ENCODE measurements at regions not wholly inside any gene's neighbourhood (a gene's known extent, or its start where the extent isn't known, plus 50 kb on each side); places are given as distances from the start of the nearest gene placed in this dataset.
"Not testable (repeated sequence)": the region's sequence is repeated elsewhere in the genome, so short reads cannot be mapped to it uniquely, and the experiment has no call there.

DNA sequence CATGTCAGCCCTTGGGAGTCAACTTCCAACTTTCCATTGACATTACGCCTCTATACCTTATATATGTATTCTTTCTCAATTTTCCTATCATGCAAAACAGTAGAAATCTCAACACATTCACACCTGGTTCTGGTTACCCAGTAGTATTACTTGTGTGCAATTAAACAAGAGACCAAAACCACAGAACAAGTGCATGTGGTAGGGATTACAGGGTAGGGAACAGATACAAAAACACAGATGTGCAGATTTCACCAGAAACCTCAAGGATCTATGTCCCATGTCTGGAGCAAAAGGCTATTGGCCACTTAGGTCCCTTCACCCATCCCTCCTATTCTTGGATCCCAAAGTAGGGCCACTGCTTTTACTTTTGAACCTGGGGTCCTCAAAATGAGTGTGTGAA, 143.6 kb upstream of the ZCCHC13 start:
- no peaks in the 10 kb centered on the region for H3K27me3 Mint-ChIP-seq
- no peak overlapping the region for H3K27ac Mint-ChIP-seq
- no peak for ATAC-seq (replicated peaks)
- no peaks in the 10 kb centered on the region for H3K36me3 Mint-ChIP-seq (ENCODE audit: low read depth)
- H3K4me3 Mint-ChIP-seq = no peak overlapping the region
- no peaks in the 10 kb centered on the region for H3K9me3 Mint-ChIP-seq
- H3K4me1 Mint-ChIP-seq = no peaks in the 10 kb centered on the region

DNA sequence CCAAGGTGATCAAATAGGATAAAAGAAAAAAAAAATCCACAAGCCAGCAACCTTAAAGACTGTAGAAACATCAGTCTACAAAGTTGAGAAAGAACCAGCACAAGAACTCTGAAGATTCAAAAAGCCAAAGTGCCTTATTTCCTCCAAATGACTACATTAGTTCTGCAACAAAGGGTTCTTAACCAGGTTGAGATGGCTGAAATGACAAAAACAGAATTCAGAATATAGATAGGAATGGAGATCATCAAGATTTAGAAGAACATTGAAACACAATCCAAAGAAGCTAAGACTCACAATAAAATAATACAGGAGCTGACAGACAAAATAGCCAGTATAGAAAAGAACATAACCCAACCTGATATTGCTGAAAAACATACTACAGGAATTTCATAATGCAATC, 156.5 kb upstream of the ZCCHC13 start:
- no peaks in the 10 kb centered on the region for H3K4me1 Mint-ChIP-seq
- H3K9me3 Mint-ChIP-seq = peaks cover 3% of the 10 kb centered on the region
- no peaks in the 10 kb centered on the region for H3K36me3 Mint-ChIP-seq (ENCODE audit: low read depth)
- ATAC-seq (replicated peaks) = no peak
- H3K4me3 Mint-ChIP-seq = no peak overlapping the region
- H3K27me3 Mint-ChIP-seq = no peaks in the 10 kb centered on the region
- H3K27ac Mint-ChIP-seq = no peak overlapping the region

DNA sequence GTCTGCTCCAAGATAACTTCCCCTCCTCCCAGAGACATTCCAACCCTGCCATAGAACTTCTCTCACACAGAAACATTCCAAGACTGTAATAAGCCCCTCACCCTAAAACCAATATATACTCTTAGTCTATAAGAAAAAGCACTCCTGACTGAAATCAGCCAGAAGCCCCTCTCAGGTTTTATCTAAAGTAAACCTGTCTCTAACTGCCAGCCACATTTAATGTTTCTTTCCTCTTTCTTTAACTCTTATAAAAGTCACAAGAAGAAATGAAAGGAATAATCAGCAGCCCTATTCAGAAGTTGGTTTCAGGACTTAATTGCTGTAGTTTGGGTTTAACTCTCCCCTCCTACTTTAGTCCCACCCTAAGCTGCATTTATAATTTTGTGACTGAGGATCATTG, 165.0 kb upstream of the ZCCHC13 start:
- ATAC-seq (replicated peaks) = no peak
- Mint-ChIP-seq H3K27me3 (no peaks in the 10 kb centered on the region), H3K9me3 (no peaks in the 10 kb centered on the region), H3K27ac (no peak overlapping the region), H3K4me3 (no peak overlapping the region), H3K36me3 (ENCODE audit: low read depth) (no peaks in the 10 kb centered on the region), H3K4me1 (no peaks in the 10 kb centered on the region)

DNA sequence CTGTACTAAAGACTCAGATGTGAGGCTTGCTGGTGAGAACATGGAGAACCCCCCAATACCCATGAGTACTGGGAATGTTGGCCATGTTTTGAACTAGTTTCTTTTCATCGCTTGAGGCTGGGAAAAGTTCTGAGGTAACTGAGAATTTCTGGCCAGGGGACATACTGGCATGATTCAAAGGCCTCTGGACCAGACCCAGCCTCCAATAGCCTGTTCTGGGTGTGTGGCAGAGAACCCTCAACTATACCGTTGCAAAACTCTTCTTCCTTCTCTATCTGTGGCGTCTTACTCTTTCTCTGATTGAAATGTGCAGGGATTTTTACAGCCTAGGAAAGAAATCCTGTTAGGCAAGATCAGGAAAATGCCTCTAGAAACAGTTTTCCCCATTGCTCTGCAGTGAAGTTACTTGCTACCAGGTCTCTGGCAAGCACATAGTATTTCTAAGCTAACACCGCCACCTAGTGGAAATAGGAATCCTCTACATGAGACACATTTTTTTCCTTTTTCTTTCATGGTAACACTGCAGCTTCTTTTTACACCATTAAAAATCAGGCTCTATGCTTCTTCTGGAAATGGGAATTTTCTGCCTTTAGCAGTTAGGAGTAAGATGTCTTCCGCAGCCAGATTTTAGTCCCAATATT, 170.7 kb upstream of the ZCCHC13 start:
- ATAC-seq (replicated peaks) = no peak
- Mint-ChIP-seq H3K4me3 (no peak overlapping the region), H3K4me1 (no peaks in the 10 kb centered on the region), H3K27ac (no peak overlapping the region), H3K9me3 (no peaks in the 10 kb centered on the region), H3K36me3 (ENCODE audit: low read depth) (no peaks in the 10 kb centered on the region), H3K27me3 (no peaks in the 10 kb centered on the region)

DNA sequence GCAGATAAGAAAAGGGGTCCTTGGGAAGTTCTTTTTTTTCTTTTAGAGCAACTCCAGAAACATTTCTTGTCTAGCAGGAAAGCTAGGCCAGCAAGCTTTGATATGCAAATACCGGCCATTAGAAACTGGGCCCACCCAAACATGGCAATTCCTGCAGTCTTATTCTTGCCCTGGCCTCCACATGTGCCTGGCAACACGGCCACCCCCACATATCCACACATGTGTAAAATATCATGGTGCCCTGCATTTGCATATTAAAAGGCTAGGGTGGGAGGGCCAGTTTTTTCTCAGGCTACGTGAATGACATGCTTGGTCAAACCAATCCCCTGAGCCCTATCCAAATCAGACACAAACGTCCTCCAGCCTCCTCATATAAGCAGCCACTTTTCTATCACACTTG, 171.7 kb upstream of the ZCCHC13 start:
- Mint-ChIP-seq H3K4me1 (no peaks in the 10 kb centered on the region), H3K9me3 (no peaks in the 10 kb centered on the region), H3K27me3 (no peaks in the 10 kb centered on the region), H3K36me3 (ENCODE audit: low read depth) (no peaks in the 10 kb centered on the region), H3K4me3 (no peak overlapping the region), H3K27ac (no peak overlapping the region)
- no peak for ATAC-seq (replicated peaks)

DNA sequence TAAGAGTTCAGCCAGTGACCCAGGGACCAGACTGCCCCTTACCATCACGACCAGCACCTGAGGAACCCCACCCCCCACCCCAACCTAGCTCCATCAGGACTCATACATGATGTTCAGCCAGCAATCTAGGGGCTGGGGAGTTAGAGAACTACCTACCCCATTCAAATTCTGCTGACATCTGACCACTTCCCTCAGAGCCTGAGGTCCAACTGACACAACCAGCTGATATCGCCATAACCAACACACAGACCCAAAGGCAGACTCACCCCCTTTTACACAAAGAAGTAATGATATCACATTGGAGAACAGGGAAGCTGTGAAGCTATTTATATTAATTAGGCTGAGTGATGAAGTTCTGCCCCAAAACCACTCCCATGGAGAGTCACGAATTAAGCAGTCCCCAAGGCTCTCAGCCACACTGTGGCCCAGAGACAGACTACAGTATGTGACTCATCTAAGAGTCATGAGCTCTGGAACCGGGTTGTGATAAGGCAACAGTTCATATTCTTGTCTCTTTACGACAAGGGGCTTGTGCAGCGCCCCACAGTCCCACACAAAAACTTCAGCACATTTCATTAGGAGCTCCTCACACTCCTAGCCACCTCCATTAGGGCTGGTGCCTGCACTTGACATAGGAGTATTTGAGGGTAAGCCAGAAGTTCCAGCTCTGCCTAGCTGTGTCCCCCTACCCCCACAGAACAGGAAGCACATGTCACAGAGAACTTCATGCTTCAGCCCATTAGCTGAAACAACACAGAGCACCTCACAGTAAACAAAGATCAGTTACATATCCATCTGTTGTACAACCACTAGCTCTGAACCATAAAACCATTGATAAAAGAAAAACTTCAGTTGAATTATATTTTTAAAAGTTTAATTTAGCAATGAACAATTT, 184.7 kb upstream of the ZCCHC13 start:
- Mint-ChIP-seq H3K4me1 (no peaks in the 10 kb centered on the region), H3K36me3 (ENCODE audit: low read depth) (no peaks in the 10 kb centered on the region), H3K4me3 (no peak overlapping the region), H3K27me3 (no peaks in the 10 kb centered on the region), H3K27ac (no peak overlapping the region), H3K9me3 (no peaks in the 10 kb centered on the region)
- peak; percentile 45 for ATAC-seq (replicated peaks)

DNA sequence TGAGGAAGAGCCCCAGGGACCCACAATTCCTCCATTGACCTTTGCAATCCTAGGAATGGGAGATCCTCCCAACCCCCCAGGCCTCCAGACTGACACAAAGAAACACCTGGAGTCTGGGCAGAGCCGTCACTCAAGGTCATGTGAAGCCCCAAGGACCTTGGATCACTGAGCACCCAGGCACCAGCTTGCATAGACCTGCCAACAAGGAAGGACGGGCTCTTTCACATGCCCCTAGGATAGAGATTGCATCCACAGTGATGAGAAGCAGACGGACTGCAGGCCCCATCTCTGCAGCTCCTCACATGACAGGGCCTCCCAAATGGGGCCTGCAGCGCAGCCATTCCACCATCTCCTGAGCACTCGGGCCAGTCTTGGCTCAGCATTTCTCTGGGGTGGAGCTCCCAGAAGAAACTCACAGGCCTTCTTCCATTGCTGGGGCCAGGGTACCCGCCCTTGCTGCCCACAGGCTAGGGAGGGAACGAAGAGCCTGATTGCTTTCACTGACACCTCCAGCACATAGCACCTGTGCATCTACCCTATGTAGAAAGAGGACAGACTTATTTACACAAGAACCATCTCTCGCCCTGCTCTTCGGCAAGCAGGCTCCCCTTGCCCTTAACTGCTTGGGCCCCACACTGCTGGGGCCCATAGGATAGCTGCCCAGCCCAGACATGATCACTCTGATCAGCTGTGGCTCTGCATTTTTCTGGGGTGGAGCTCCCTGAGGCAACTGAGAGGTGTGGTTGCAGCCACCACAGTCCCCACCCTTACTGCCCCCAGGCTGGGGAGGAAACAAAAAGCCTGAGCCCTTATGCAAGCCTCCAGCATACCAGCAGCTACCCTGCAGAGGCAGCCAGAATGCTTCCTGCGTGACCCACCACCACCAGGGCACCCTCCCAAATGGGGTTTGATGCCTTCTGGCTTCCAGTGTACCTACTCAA, 185.7 kb upstream of the ZCCHC13 start:
- Mint-ChIP-seq H3K27me3 (no peaks in the 10 kb centered on the region), H3K36me3 (ENCODE audit: low read depth) (no peaks in the 10 kb centered on the region), H3K4me1 (no peaks in the 10 kb centered on the region), H3K9me3 (no peaks in the 10 kb centered on the region), H3K4me3 (no peak overlapping the region), H3K27ac (no peak overlapping the region)
- no peak for ATAC-seq (replicated peaks)

DNA sequence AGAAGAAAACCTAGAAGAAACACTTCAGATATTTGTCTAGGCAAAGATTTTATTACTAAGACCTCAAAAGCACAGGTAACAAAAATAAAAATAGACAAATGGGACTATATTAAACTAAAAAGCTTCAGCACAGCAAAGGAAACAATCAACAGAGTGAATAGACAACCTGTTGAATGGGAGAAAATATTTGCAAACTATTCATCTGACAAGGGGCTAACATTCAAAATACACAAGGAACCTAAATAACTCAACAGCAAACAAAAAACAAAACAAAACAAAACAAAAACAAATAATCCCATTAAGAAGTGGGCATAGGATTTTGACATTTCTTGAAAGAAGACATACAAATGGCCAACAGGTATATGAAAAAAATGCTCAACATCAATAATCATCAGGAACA, 192.7 kb upstream of the ZCCHC13 start:
- Mint-ChIP-seq H3K27ac (no peak overlapping the region), H3K36me3 (ENCODE audit: low read depth) (no peaks in the 10 kb centered on the region), H3K9me3 (no peaks in the 10 kb centered on the region), H3K4me1 (no peaks in the 10 kb centered on the region), H3K4me3 (no peak overlapping the region), H3K27me3 (no peaks in the 10 kb centered on the region)
- ATAC-seq (replicated peaks) = no peak

DNA sequence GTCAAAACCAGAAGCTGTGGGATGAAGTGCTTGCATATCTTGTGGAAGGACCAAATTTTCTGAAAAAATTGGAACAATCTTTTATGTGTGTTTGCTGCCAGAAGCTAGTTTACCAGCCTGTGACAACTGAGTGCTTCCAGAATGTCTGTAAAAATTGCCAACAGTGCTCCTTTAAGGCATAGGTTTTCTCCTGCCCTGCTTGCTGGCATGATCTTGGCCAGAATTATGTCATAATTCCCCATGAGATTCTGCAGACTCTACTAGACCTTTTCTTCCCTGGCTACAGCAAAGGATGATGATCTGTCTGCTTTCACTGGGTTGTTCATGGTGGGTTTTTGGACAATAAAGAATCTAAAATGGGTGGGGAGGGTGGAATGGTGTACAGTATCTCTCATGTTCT, 196.3 kb upstream of the ZCCHC13 start:
- H3K27ac Mint-ChIP-seq = no peak overlapping the region

DNA sequence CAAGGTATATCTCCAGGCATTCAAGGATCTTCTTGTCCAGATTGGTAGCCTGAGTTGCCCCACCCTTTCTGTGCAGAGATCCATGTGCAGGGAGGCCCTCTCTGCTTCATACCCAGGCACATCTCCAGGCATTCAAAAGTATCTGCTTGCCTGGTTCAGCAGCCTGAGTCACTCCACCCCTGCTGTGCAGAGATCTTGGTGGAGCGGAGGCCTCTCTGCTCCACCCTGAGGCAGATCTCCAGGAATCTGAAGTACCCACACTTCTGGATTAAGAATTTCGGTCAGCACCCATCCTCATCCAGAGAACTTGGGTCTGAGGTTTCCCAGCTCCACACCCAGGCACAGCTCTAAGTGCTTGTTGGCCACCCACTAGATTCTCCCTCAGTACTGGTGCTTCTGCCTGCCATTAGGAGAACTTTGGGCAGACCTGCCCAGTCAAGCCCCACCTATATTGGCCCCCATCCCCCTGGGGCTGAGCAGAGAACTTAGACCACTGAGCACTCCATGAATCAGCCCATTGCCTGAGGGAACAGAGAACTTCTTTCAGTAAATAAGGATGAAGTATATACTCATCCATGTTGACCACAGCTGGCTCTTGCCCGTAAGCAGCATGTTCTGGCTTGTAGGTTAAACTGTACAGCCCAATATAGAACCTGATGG, 199.5 kb upstream of the ZCCHC13 start:
- no peak for ATAC-seq (replicated peaks)
- H3K27ac Mint-ChIP-seq = no peak overlapping the region
- no peak overlapping the region for H3K4me3 Mint-ChIP-seq
- no peaks in the 10 kb centered on the region for H3K4me1 Mint-ChIP-seq
- H3K27me3 Mint-ChIP-seq = no peaks in the 10 kb centered on the region
- no peaks in the 10 kb centered on the region for H3K9me3 Mint-ChIP-seq
- no peaks in the 10 kb centered on the region for H3K36me3 Mint-ChIP-seq (ENCODE audit: low read depth)

More for the DNA sequence above, 196.3 kb upstream of the ZCCHC13 start:
- ATAC-seq (replicated peaks) = no peak
- no peaks in the 10 kb centered on the region for H3K36me3 Mint-ChIP-seq (ENCODE audit: low read depth)
- no peak overlapping the region for H3K4me3 Mint-ChIP-seq
- H3K9me3 Mint-ChIP-seq = no peaks in the 10 kb centered on the region
- H3K4me1 Mint-ChIP-seq = no peaks in the 10 kb centered on the region
- no peaks in the 10 kb centered on the region for H3K27me3 Mint-ChIP-seq

DNA sequence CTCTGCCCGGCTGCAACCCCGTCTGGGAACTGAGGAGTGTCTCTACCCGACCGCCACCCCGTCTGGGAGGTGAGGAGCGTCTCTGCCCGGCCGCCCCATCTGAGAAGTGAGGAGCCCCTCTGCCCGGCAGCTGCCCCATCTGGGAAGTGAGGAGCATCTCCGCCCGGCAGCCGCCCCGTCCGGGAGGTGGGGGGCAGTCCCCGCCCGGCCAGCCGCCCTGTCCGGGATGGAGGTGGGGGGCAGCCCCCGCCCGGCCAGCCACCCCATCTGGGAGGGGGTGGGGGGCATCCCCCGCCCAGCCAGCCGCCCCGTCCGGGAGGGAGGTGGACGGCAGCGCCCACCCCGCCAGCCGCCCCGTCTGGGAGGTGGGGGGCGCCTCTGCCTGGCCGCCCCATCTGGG, 205.6 kb upstream of the ZCCHC13 start:
- H3K27me3 Mint-ChIP-seq; H3K4me3 Mint-ChIP-seq; ATAC-seq (replicated peaks); H3K27ac Mint-ChIP-seq; H3K36me3 Mint-ChIP-seq (ENCODE audit: low read depth); H3K4me1 Mint-ChIP-seq; H3K9me3 Mint-ChIP-seq: not testable (repeated sequence)

DNA sequence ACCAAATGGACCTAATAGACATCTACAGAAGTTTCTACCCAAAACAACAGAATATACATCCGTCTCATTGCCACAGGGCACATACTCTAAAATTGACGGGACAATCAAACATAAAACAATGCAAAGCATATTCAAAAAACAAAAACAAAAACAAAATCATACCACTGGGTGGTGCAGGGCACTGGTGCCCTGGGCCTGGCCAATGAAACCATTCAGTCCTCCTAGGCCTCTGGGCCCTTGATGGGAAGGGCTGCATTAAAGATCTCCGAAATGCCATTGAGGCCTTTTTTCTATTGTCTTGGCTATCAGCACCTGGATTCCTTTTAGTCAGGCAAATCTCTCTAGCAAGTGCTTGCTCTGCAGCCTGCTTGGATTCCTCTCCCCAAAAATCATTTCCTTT, 213.9 kb upstream of the ZCCHC13 start:
- Mint-ChIP-seq H3K27me3 (no peaks in the 10 kb centered on the region), H3K9me3 (peaks cover 6% of the 10 kb centered on the region), H3K36me3 (ENCODE audit: low read depth) (no peaks in the 10 kb centered on the region), H3K4me3 (no peak overlapping the region), H3K4me1 (no peaks in the 10 kb centered on the region), H3K27ac (no peak overlapping the region)
- ATAC-seq (replicated peaks) = no peak

DNA sequence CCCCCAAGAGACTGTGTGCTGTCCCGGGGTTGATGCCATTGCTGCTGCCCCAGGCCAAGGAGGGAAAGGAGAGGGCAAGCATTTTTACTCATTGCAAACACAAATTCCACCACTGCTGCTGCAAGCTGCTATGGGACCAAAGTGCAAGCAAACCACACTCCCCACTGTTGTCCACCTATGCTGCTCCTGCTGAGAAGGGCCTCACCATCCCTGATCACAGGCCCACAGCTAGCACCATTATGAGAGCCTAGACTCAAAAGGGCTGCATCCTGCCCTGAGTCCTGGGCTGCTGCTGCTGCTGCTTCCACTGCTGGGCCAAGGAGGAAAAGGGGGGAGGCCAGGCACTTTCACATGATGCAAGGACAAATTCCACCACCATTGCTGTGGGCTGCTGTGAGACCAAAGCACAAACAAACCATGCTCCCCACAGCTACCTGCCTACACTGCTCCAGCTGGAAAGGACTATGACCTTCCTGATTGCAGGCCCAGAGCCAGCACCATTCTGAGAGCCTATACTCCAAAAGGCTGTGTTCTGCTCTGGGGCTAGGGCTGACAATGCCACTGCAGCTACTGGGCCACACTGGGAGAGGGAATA, 218.2 kb upstream of the ZCCHC13 start:
- H3K9me3 Mint-ChIP-seq = peaks cover 4% of the 10 kb centered on the region
- H3K4me3 Mint-ChIP-seq = no peak overlapping the region
- H3K27ac Mint-ChIP-seq = no peak overlapping the region
- H3K36me3 Mint-ChIP-seq (ENCODE audit: low read depth) = no peaks in the 10 kb centered on the region
- no peaks in the 10 kb centered on the region for H3K27me3 Mint-ChIP-seq
- no peaks in the 10 kb centered on the region for H3K4me1 Mint-ChIP-seq
- no peak for ATAC-seq (replicated peaks)

DNA sequence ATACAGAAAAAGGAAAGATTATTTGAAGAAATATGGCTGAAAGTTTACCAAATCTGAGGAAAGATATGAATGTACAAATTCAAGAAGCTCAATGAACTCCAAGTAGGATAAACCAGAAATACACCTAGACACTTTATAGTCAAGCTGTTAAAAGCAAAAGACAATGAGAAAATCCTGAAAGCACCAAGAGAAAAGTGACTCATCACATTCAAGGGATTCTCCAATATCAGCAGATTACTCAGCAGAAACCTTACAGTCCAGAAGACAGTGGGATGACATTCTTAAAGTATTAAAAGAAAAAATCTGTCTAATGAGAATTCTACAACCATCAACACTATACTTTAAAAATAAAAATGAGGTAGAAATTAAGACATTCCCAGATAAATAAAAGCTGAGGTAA, 223.8 kb upstream of the ZCCHC13 start:
- Mint-ChIP-seq H3K27me3 (no peaks in the 10 kb centered on the region), H3K4me1 (no peaks in the 10 kb centered on the region), H3K4me3 (no peak overlapping the region), H3K27ac (no peak overlapping the region), H3K36me3 (ENCODE audit: low read depth) (no peaks in the 10 kb centered on the region), H3K9me3 (peaks cover 13% of the 10 kb centered on the region)
- ATAC-seq (replicated peaks) = no peak
